H1 (cell line): ENCODE measurements at regions not wholly inside any gene's neighbourhood (a gene's known extent, or its start where the extent isn't known, plus 50 kb on each side); places are given as distances from the start of the nearest gene placed in this dataset.

Source experiments
- CTCF ChIA-PET: fragments of 300-600 bp; sonication (Branson Sonifier 250); formaldehyde crosslinking; loops from one replicate; lab custom pipeline; 2021; ENCODE audit not compliant: partially characterized antibody; lab: Charles Lee
- POLR2A ChIA-PET: fragments of 300-600 bp; sonication (Branson Sonifier 250); formaldehyde crosslinking; loops from one replicate; lab custom pipeline; 2021; ENCODE audit warnings: inconsistent platforms; ENCODE audit not compliant: partially characterized antibody; lab: Charles Lee
- DNase-seq, 2 experiments: peaks; one replicate each; pipeline versions ENCODE4 v3.0.0 to v3.0.0-alpha.2; 2010 to 2022; ENCODE audit warnings: low spot score in 2 of 2, low read depth in 1 of 2, mixed read lengths in 1 of 2
- FAIRE-seq: peaks from 2 replicates; lab custom pipeline; 2011; peaks lifted over from hg19 to GRCh38; lab: Jason Lieb, UNC
- H2AFZ ChIP-seq: 2 replicates; pipeline ENCODE4 v1.8.1; 2012; ENCODE audit warnings: low read length, inconsistent platforms
- H2AK5ac ChIP-seq: 2 replicates; pipeline ENCODE4 v1.6.1; 2013; ENCODE audit warnings: low read depth, low read length
- H2BK120ac ChIP-seq: replicated peaks from 2 replicates; pipeline ENCODE3; 2013; ENCODE audit warnings: low read depth, low read length, inconsistent platforms
- H2BK12ac ChIP-seq: 2 replicates; pipeline ENCODE4 v1.6.1; 2013; ENCODE audit warnings: low read depth, low read length
- H2BK15ac ChIP-seq: 2 replicates; pipeline ENCODE4 v1.6.1; 2013; ENCODE audit warnings: low read length
- H2BK20ac ChIP-seq: 2 replicates; pipeline ENCODE4 v1.6.1; 2013; ENCODE audit warnings: low read length
- H2BK5ac ChIP-seq: 2 replicates; pipeline ENCODE4 v1.6.1; 2013; ENCODE audit warnings: low read depth, low read length
- H3K14ac ChIP-seq: 2 replicates; pipeline ENCODE4 v1.6.1; 2013; ENCODE audit warnings: inconsistent platforms; ENCODE audit not compliant: insufficient read length
- H3K18ac ChIP-seq: 2 replicates; pipeline ENCODE4 v1.6.1; 2013; ENCODE audit warnings: low read length; ENCODE audit errors: extremely low read depth
- H3K23ac ChIP-seq: 2 replicates; pipeline ENCODE4 v1.6.1; 2013; ENCODE audit warnings: inconsistent platforms; ENCODE audit not compliant: insufficient read length
- H3K23me2 ChIP-seq: 2 replicates; pipeline ENCODE4 v1.6.1; 2013; ENCODE audit warnings: low read depth, low read length
- H3K27ac ChIP-seq: 2 replicates; pipeline ENCODE4 v1.6.1; 2011; ENCODE audit warnings: low read depth, low read length, inconsistent platforms
- H3K27me3 ChIP-seq, 4 experiments: replicated peaks in 1 of 4; 1 replicate in 1 of 4; 2 replicates in 3 of 4; pipeline versions ENCODE4 v1.6.1 to v1.8.1; 2011 to 2013; ENCODE audit warnings: low read length in 3 of 4, mild to moderate bottlenecking in 3 of 4, inconsistent platforms in 2 of 4, mixed read lengths in 2 of 4, moderate library complexity in 1 of 4; ENCODE audit not compliant: control insufficient read depth in 3 of 4, insufficient read depth in 3 of 4; ENCODE audit errors: extremely low read depth in 1 of 4
- H3K36me3 ChIP-seq, 4 experiments: 2 replicates each; pipeline versions ENCODE4 v1.6.1 to v1.8.1; 2011 to 2013; ENCODE audit warnings: mild to moderate bottlenecking in 4 of 4, low read length in 3 of 4, moderate library complexity in 2 of 4, control low read depth in 1 of 4, inconsistent platforms in 1 of 4; ENCODE audit not compliant: insufficient read depth in 4 of 4, control insufficient read depth in 2 of 4
- H3K4ac ChIP-seq: replicated peaks from 2 replicates; pipeline ENCODE3; 2013; ENCODE audit warnings: low read length, low read depth, mixed read lengths, inconsistent platforms; ENCODE audit not compliant: insufficient read length
- H3K4me1 ChIP-seq, 4 experiments: replicated peaks in 1 of 4; 1 replicate in 1 of 4; 2 replicates in 3 of 4; pipeline versions ENCODE4 v1.6.1 to v1.8.1; 2011 to 2013; ENCODE audit warnings: low read length in 3 of 4, inconsistent platforms in 2 of 4, mixed read lengths in 1 of 4; ENCODE audit not compliant: insufficient read depth in 4 of 4, control insufficient read depth in 3 of 4
- H3K4me2 ChIP-seq, 2 experiments: 2 replicates each; pipeline versions ENCODE4 v1.6.1 to v1.8.1; 2011 to 2013; ENCODE audit warnings: low read depth in 2 of 2, low read length in 2 of 2, control low read depth in 1 of 2, inconsistent platforms in 1 of 2, mild to moderate bottlenecking in 1 of 2; ENCODE audit not compliant: insufficient read depth in 1 of 2
- H3K4me3 ChIP-seq, 4 experiments: fragments of 200-600, 300-600 bp in 1 of 4; sonication (generic), shearing (Covaris generic), sonication (Bioruptor Twin) in 1 of 4; 2 replicates each; pipeline versions ENCODE4 v1.5.1 to v1.8.1; 2011 to 2016; ENCODE audit warnings: low read length in 4 of 4, low read depth in 3 of 4, control low read depth in 2 of 4, inconsistent platforms in 2 of 4, mild to moderate bottlenecking in 2 of 4, mixed read lengths in 1 of 4, moderate library complexity in 1 of 4; ENCODE audit not compliant: insufficient read depth in 2 of 4; ENCODE audit errors: extremely low read depth in 1 of 4
- H3K56ac ChIP-seq: replicated peaks from 2 replicates; pipeline ENCODE3; 2013; ENCODE audit warnings: low read depth, mild to moderate bottlenecking, mixed read lengths, low read length, inconsistent platforms; ENCODE audit not compliant: insufficient read length
- H3K79me1 ChIP-seq: 2 replicates; pipeline ENCODE4 v1.6.1; 2013; ENCODE audit warnings: low read depth, low read length, control low read depth
- H3K79me2 ChIP-seq, 2 experiments: 2 replicates each; pipeline versions ENCODE4 v1.6.1 to v1.8.1; 2012 to 2013; ENCODE audit warnings: low read length in 2 of 2, mild to moderate bottlenecking in 2 of 2, inconsistent platforms in 1 of 2; ENCODE audit not compliant: insufficient read depth in 2 of 2, control insufficient read depth in 1 of 2
- H3K9ac ChIP-seq, 4 experiments: replicated peaks in 1 of 4; 1 replicate in 1 of 4; 2 replicates in 3 of 4; pipeline versions ENCODE4 v1.6.1 to v1.8.1; 2011 to 2013; ENCODE audit warnings: low read depth in 3 of 4, low read length in 3 of 4, control low read depth in 2 of 4, mild to moderate bottlenecking in 2 of 4, moderate library complexity in 2 of 4, inconsistent platforms in 1 of 4; ENCODE audit errors: extremely low read depth in 1 of 4
- H3K9me3 ChIP-seq, 2 experiments: 2 replicates each; pipeline versions ENCODE4 v1.6.1 to v1.8.1; 2012 to 2013; ENCODE audit warnings: mild to moderate bottlenecking in 2 of 2, moderate library complexity in 2 of 2, control low read depth in 1 of 2, inconsistent platforms in 1 of 2, low read depth in 1 of 2, low read length in 1 of 2, mixed read lengths in 1 of 2; ENCODE audit not compliant: insufficient read depth in 2 of 2
- H4K20me1 ChIP-seq, 2 experiments: replicated peaks in 1 of 2; 2 replicates each; pipeline versions ENCODE3 to v1.8.1; 2011 to 2013; ENCODE audit warnings: inconsistent platforms in 2 of 2, low read length in 2 of 2, mild to moderate bottlenecking in 1 of 2; ENCODE audit not compliant: insufficient read depth in 2 of 2, control insufficient read depth in 1 of 2
- H4K5ac ChIP-seq: 2 replicates; pipeline ENCODE4 v1.6.1; 2013; ENCODE audit warnings: low read length, low read depth, mixed read lengths, inconsistent platforms; ENCODE audit not compliant: insufficient read length
- H4K8ac ChIP-seq: 2 replicates; pipeline ENCODE4 v1.8.0; 2013; ENCODE audit warnings: mild to moderate bottlenecking, moderate library complexity, low read length, inconsistent platforms; ENCODE audit not compliant: insufficient read depth; ENCODE audit errors: extremely low read depth
- H4K91ac ChIP-seq: replicated peaks from 2 replicates; pipeline ENCODE3; 2013; ENCODE audit warnings: low read length, mixed read lengths, inconsistent platforms; ENCODE audit not compliant: insufficient read length
- BCL11A ChIP-seq, 2 experiments: IDR thresholded peaks; one replicate each; pipeline ENCODE4 v1.6.1; 2011; ENCODE audit warnings: low read depth in 2 of 2, low read length in 2 of 2, mild to moderate bottlenecking in 2 of 2
- POLR2AphosphoS5 ChIP-seq: IDR thresholded peaks from 2 replicates; pipeline ENCODE4 v1.6.1; 2011; ENCODE audit warnings: low read depth, low read length
- SP4 ChIP-seq: IDR thresholded peaks from 2 replicates; pipeline ENCODE4 v1.6.1; 2012; ENCODE audit warnings: low read length, inconsistent platforms
- WGBS, 2 experiments: shearing (Covaris generic) in 1 of 2; methylation state at CpG; one replicate each; pipeline versions ENCODE4 v1.1.6 to v1.1.7; 2013 to 2015; ENCODE audit warnings: low lambda C conversion rate in 2 of 2, mixed read lengths in 2 of 2, inconsistent platforms in 1 of 2, low coverage in 1 of 2, missing lambda C conversion rate in 1 of 2; ENCODE audit not compliant: insufficient replicate concordance in 2 of 2, insufficient coverage in 1 of 2, insufficient read length in 1 of 2; ENCODE audit errors: extremely low coverage in 1 of 2, missing lambda C conversion rate in 1 of 2; 5-methylcytosine and 5-hydroxymethylcytosine counted together

GRCh38 chr15:62875626-62876021 lies 166.9 kb upstream of the TPM1 start:
- Histone ChIP-seq H4K91ac (no peak overlapping the region), H3K4ac (no peak overlapping the region), H3K23ac (no peak overlapping the region), H4K8ac (no peak overlapping the region), H2AK5ac (no peak overlapping the region; the same call in 1 of the 2 replicates), H4K20me1 (no peaks in the 10 kb centered on the region), H2AFZ (no peak overlapping the region), H3K4me2 (no peak overlapping the region), H3K79me1 (no peaks in the 10 kb centered on the region), H3K27ac (no peak overlapping the region), H3K18ac (peak overlapping the region; percentile 44), H3K36me3 (no peaks in the 10 kb centered on the region), H3K14ac (no peak overlapping the region), H3K4me3 (no peak overlapping the region), H3K56ac (no peak overlapping the region), H3K23me2 (no peaks in the 10 kb centered on the region), H3K27me3 (no peaks in the 10 kb centered on the region), H3K4me1 (peaks cover 6 to 10% (median 8%) of the 10 kb centered on the region in 4 experiments), H3K79me2 (no peaks in the 10 kb centered on the region), H2BK5ac (no peak overlapping the region), H2BK12ac (no peak overlapping the region), H3K9me3 (no peaks in the 10 kb centered on the region; a peak in 1 of 4 replicates), H3K9ac (no peak overlapping the region; a peak in 1 of 7 replicates), H2BK20ac (no peak overlapping the region; the same call in 1 of the 2 replicates), H2BK120ac (no peak overlapping the region), H2BK15ac (no peak overlapping the region; the same call in 1 of the 2 replicates), H4K5ac (no peak overlapping the region)
- ChIA-PET POLR2A (interaction anchor here (0.6 to 2.3 kb wide), 6 partner anchors 8 to 189 kb away, joined by 3 to 9 read pairs (median 5); no protein-coding TSS in a partner anchor), CTCF (interaction anchor here (0.6 to 2.5 kb wide), 17 partner anchors 9 to 217 kb away, joined by 3 to 9 read pairs (median 3); no protein-coding TSS in a partner anchor)
- TF ChIP-seq BCL11A (IDR thresholded peaks at IDR 0.05; ENCODE audit: low read depth in 2 of 2, low read length in 2 of 2) (no peak), POLR2AphosphoS5 (no peak), SP4 (no peak)
- FAIRE-seq (no peak), DNase-seq (peak in 1 of 2 experiments; percentile 43)
- WGBS, 2 experiments: 92% methylated on average over 4 of the region's 4 CpGs; no CpG with 5 or more reads in 1 of the 2 experiments
